Activated naive CD4-positive, alpha-beta T cell treated with anti-CD3 and anti-CD28 coated beads, Interleukin-2, amount 50 U/mL, for 24 hours (primary cell): ENCODE measurements at regions not wholly inside any gene's neighbourhood (a gene's known extent, or its start where the extent isn't known, plus 50 kb on each side); places are given as distances from the start of the nearest gene placed in this dataset.

Experiments
- H3K27ac Mint-ChIP-seq: one replicate; pipeline ENCODE4 v1.8.0; 2021; ENCODE audit warnings: mild to moderate bottlenecking, mixed read lengths
- H3K27me3 Mint-ChIP-seq: one replicate; pipeline ENCODE4 v1.8.0; 2021; ENCODE audit warnings: mixed read lengths
- H3K36me3 Mint-ChIP-seq: one replicate; pipeline ENCODE4 v1.8.0; 2021; ENCODE audit warnings: mixed read lengths
- H3K4me1 Mint-ChIP-seq: one replicate; pipeline ENCODE4 v1.8.0; 2021; ENCODE audit warnings: mixed read lengths
- H3K4me3 Mint-ChIP-seq: one replicate; pipeline ENCODE4 v1.8.0; 2021; ENCODE audit warnings: mild to moderate bottlenecking, mixed read lengths
- H3K9me3 Mint-ChIP-seq: one replicate; pipeline ENCODE4 v1.8.0; 2021; ENCODE audit warnings: mixed read lengths

DNA sequence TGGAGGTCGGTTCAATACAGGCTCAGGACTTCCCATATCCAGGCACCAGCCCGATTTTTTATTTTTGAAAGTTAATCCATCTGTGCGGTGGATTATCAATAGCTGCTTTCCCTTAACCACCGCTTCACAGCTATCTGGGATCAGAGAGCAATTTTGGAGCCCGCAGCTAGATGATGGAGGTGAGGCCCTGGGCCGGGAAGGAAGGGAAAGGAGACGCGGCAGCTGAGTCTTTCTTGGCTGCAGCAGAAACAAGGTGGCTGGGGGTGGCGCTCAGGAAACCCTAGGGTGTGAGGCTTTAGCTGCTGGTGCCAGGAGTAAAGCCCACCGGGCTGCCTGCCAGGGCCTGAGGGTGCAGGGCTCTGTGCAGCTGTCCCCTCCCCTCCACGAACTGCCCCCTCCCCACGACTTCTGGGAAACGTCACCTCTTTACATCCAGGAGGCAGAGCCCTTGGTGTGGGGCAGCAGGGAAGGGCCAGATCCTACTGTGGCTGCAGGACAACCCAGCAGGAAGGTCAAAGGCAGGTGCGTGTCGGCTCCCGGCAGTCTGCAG, 307.0 kb downstream of the ZNF536 start:
- Mint-ChIP-seq H3K27me3 (peaks cover 15% of the 10 kb centered on the region), H3K4me1 (no peaks in the 10 kb centered on the region), H3K36me3 (no peaks in the 10 kb centered on the region), H3K4me3 (no peak overlapping the region), H3K27ac (no peak overlapping the region), H3K9me3 (no peaks in the 10 kb centered on the region)

DNA sequence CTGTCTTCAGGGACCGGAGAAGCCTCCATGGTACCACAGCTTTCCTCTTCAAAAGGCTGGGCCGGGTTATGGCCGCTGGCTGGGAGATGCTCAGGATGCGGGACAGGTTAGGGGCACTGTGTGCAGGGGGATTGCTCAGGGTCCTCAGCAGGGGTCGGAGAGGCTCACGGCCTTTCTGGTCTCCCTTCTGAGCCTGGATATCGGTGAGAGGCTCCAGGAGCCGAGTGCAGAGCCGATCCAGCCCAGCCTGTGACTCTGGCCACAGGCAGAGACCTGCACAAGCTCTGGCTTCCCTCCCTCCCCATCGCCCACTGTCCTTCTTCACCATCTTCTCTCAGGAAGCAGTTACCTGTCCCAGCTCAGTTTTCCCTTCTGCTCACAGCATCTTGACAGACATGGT, 306.0 kb downstream of the ZNF536 start:
- Mint-ChIP-seq H3K36me3 (no peaks in the 10 kb centered on the region), H3K9me3 (no peaks in the 10 kb centered on the region), H3K4me3 (no peak overlapping the region), H3K4me1 (no peaks in the 10 kb centered on the region), H3K27ac (no peak overlapping the region), H3K27me3 (peaks cover 8% of the 10 kb centered on the region)

DNA sequence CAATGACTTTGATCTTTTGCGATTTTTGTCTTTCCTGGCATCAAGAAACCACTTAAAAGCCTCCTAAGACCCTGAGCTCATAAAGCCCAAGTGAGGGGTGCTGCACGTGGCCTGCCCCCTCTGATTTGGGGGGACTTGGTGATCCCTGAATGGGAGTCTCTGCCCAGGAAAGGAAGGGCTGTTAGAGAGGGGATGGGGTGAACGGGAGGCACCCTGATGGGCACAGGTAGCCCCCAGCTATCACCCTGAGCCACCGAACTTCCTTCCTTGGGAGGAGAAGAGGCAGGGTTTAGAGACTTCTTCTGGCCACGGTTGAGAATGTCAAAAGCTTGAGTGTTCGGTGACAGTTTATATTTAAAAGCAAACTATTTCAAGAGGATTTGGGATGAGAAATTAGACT, 305.5 kb downstream of the ZNF536 start:
- no peak overlapping the region for H3K27ac Mint-ChIP-seq
- H3K9me3 Mint-ChIP-seq, result no peaks in the 10 kb centered on the region
- H3K4me3 Mint-ChIP-seq, result no peak overlapping the region
- no peaks in the 10 kb centered on the region for H3K4me1 Mint-ChIP-seq
- peaks cover 7% of the 10 kb centered on the region for H3K27me3 Mint-ChIP-seq
- H3K36me3 Mint-ChIP-seq, result no peaks in the 10 kb centered on the region

DNA sequence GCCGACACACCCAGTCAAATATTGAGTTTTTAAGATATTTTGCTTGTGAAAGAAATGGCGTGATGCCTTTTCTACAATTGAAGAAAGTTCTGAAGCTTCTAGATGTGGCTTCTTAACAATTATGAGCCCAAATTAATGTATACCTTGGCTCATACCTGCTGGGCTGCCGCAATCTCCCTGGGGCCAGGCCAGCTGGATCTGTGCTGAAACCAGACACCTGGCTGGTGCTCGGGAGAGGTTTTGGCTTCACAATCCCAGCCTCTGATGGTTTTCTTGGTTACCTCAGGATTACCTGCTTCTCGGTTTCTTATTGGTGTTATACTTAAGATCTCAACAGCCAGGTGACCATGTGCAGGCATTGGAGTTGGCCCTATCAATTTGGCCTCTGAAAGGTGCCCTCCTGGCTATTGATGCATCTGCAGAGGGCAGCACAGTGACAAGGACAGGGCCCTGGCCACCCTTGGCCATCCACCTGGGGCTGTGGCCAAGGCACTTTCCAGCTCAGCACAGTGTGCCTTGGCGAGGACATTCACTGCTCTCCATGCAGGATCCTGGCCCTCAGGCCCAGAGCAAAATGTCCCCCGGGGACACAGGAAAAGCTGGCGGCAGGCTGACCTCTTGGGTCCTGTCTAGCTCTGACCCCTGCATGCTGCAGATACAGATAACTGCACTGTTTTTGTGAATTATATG, 305.0 kb downstream of the ZNF536 start:
- Mint-ChIP-seq H3K36me3 (no peaks in the 10 kb centered on the region), H3K27ac (no peak overlapping the region), H3K4me1 (no peaks in the 10 kb centered on the region), H3K9me3 (no peaks in the 10 kb centered on the region), H3K27me3 (peaks cover 5% of the 10 kb centered on the region), H3K4me3 (no peak overlapping the region)

DNA sequence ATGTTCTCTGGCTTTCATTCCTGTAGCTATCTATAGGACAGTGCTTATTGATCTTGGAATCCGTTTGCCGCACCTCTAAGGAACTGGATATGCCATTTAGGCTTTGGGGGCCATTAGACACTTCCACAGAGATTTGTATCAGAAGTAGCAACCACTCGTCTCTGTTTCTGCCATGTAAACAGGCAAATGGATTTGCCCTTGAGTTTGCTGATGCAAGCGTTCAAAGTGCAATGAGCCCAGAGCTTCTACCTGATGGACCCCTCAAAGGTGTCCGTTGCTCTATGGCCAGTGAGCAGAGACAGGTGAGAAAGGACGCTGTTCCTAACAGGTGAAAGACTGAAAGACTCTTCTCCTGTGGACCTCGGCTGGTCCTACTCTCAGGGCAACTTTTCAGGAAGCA, 302.9 kb downstream of the ZNF536 start:
- H3K9me3 Mint-ChIP-seq, result no peaks in the 10 kb centered on the region
- no peak overlapping the region for H3K4me3 Mint-ChIP-seq
- H3K36me3 Mint-ChIP-seq, result no peaks in the 10 kb centered on the region
- H3K4me1 Mint-ChIP-seq, result no peaks in the 10 kb centered on the region
- H3K27me3 Mint-ChIP-seq, result peaks cover 5% of the 10 kb centered on the region
- H3K27ac Mint-ChIP-seq, result no peak overlapping the region

DNA sequence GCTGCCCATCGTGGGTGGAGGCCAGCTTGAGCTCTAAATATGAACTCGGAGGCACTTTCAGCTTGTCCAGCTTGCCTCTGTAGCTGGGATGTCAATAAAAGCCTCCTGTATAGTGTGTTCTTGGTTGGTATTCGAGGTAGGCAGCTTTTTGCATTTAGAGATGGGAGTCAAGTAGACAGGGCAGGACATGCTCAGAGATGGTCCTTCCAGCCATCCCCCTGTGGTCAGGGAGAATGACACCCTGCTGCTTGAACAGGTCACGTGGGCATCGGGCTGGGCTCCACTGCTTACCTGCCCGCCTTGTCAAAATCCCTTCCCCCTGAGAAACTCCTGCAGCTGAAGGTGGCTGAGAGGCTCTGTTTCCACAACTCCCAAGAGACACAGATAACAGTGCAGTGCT, 302.5 kb downstream of the ZNF536 start:
- peaks cover 5% of the 10 kb centered on the region for H3K27me3 Mint-ChIP-seq
- H3K9me3 Mint-ChIP-seq, result no peaks in the 10 kb centered on the region
- H3K36me3 Mint-ChIP-seq, result no peaks in the 10 kb centered on the region
- H3K4me3 Mint-ChIP-seq, result no peak overlapping the region
- H3K4me1 Mint-ChIP-seq, result no peaks in the 10 kb centered on the region
- no peak overlapping the region for H3K27ac Mint-ChIP-seq

DNA sequence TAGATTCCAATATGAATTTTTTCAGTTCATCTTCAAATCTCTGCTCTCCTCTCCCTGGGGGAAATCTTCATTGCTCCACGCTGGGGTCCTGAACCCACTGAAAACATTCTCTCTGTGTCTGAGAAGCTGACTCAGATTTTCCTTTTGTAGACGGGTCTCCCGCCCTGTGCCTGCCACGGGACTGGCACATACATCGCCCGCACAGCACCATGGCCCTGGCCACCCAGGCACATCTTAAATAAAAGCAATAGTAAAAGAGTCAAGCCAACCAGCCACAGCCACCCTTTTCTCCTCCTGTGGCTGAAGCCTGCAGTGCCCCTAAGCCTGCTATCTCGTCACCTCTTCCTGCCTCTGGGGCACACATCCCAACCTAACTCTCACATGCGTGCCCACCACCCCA, 301.2 kb downstream of the ZNF536 start:
- Mint-ChIP-seq H3K27ac (no peak overlapping the region), H3K9me3 (no peaks in the 10 kb centered on the region), H3K4me1 (no peaks in the 10 kb centered on the region), H3K36me3 (no peaks in the 10 kb centered on the region), H3K27me3 (peaks cover 8% of the 10 kb centered on the region), H3K4me3 (no peak overlapping the region)

DNA sequence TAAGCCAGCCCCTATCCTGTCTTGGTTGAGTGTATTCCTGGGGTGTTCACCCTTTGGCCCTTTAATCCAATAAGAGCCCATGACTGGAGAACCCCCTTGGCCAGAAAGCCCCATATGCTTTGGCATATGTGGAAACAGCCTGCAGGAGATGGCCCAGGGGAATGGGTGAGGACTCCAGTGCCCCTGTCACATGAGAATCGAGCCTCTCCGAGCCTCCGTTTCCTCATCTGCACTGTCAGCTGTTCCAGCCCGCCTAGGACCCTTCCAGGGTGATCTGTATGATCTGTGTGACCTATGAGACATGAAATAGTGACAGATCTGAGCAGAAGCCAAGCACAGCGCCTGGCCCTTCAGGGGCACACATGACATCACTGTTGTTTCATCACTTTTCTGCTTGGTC, 300.7 kb downstream of the ZNF536 start:
- Mint-ChIP-seq H3K27me3 (peaks cover 8% of the 10 kb centered on the region), H3K9me3 (no peaks in the 10 kb centered on the region), H3K4me1 (no peaks in the 10 kb centered on the region), H3K4me3 (no peak overlapping the region), H3K27ac (no peak overlapping the region), H3K36me3 (no peaks in the 10 kb centered on the region)

DNA sequence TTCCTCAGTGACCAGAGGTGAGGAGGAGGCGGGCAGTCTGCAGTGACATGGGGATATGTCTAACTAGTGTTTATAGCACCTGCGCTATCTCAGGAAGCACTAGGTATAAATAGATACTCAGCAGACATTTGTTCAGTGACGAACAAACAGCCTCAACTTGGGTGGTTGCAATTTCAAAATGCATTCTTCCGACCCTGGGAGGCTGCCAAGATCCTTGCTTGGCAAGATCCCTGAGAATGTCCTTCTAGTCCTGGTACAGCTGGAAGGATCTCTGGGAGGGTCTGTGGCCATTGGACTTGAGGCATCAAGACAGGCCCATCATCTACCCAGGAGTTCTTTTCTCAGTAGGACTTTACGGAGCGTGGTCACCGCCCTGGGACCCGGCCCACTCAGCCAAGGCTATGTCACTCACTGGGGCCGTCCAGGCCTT, 299.5 kb downstream of the ZNF536 start:
- no peaks in the 10 kb centered on the region for H3K36me3 Mint-ChIP-seq
- no peak overlapping the region for H3K27ac Mint-ChIP-seq
- no peaks in the 10 kb centered on the region for H3K4me1 Mint-ChIP-seq
- no peak overlapping the region for H3K4me3 Mint-ChIP-seq
- peaks cover 8% of the 10 kb centered on the region for H3K27me3 Mint-ChIP-seq
- H3K9me3 Mint-ChIP-seq, result no peaks in the 10 kb centered on the region

DNA sequence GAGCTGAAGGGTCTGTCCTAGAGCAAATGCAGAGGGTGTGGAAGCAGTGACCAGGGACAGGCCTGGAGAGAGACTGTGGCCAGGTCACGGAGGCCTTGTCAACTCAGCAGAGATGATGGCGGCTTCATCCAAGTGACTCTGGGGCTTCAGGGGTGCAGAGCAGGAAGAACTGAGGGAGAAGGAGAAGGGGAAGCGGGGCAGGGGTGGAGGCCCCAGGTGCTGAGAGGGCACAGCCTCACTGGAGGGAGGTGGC, 299.1 kb downstream of the ZNF536 start:
- Mint-ChIP-seq H3K4me3 (no peak overlapping the region), H3K36me3 (no peaks in the 10 kb centered on the region), H3K27ac (no peak overlapping the region), H3K27me3 (peaks cover 8% of the 10 kb centered on the region), H3K9me3 (no peaks in the 10 kb centered on the region), H3K4me1 (no peaks in the 10 kb centered on the region)

DNA sequence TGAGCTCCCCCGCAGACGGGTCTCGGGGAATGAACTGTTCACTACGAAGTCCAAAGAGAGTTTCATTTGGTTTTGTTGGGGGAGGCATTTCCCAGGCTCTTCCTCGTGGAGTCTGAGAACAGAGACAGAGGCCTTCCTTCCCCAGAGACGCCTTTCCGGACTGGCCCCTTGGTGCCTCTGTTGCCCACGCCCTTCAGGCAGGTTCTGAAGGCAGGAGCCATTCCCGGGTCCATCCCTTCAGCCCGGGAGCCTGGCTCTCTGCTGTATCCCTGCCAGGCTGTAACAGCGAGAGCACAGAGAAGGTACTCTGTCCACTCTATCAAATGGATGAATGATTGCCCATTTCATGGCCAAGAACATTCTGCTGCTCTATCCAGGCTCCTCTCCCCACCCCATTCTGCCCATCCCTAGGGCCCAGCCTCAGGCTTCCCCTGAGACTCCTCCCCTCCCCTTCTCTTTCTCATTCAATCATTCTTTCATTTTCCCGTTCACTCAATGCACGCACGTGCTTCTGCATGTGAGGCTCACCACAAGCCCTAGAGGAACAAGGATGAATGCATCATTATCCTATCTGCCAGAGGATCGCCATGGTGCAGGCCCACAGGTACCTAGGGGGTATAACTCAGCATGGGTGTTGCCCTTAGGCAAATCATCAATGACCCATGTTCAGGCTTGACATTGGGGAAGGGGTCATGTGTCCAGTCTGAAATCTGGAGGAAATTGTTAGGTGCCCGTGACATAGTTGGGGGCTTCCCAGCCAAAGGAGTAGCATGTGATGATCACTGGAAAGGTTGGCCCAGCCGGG, 298.6 kb downstream of the ZNF536 start:
- no peaks in the 10 kb centered on the region for H3K4me1 Mint-ChIP-seq
- H3K36me3 Mint-ChIP-seq, result no peaks in the 10 kb centered on the region
- H3K4me3 Mint-ChIP-seq, result no peak overlapping the region
- no peaks in the 10 kb centered on the region for H3K9me3 Mint-ChIP-seq
- H3K27me3 Mint-ChIP-seq, result peaks cover 9% of the 10 kb centered on the region
- no peak overlapping the region for H3K27ac Mint-ChIP-seq

DNA sequence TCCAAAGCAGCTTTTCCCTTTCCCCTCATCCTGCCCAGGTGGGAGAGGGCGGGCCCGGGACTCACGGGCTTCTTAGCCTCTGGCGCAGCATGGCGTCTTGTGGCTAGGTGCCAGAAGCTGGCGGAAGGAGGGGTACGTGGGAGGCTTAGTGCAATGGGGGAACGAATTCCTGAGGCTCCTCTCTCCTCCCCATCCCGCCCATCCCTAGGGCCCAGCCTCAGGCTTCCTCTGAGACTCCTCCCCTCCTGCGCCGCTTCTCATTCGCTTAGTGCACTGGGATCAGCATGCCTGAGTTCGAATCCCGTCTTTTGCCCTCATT, 297.8 kb downstream of the ZNF536 start:
- Mint-ChIP-seq H3K27ac (no peak overlapping the region), H3K36me3 (no peaks in the 10 kb centered on the region), H3K27me3 (peaks cover 9% of the 10 kb centered on the region), H3K4me3 (no peak overlapping the region), H3K4me1 (no peaks in the 10 kb centered on the region), H3K9me3 (no peaks in the 10 kb centered on the region)

DNA sequence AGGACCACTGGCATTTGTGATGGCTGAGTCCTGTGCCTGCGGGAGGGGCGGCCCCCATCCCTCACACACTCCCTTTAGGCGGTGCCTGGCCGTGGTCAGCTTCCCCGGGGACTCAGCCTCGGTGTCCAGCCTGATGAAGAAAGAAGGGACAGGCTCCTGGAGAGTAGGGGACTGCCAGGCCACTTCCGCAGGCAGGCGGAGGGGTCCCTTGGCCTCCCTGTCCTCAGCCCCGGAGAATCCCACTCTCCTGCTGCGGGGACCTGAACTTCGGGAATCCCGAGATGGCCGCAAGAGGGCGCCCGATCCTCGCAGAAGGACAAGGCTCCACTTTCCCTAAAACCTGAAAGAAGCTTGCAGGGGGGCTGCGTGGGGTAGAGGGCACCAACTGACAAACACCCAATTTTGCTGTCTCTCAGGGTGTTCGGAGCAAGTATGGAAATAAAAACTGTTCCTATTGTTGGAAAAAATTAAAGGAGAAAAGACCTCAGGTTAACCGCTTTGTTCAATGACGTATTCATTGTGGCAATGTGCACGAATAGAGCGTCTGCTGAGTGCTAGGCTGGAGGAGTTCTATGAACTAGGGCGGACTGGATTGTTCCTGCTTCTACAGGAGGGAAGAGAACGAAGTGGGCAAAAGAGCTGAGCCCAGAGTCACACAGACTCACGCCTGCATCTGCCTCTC, 297.3 kb downstream of the ZNF536 start:
- H3K9me3 Mint-ChIP-seq, result no peaks in the 10 kb centered on the region
- peaks cover 9% of the 10 kb centered on the region for H3K27me3 Mint-ChIP-seq
- H3K36me3 Mint-ChIP-seq, result no peaks in the 10 kb centered on the region
- H3K4me1 Mint-ChIP-seq, result no peaks in the 10 kb centered on the region
- no peak overlapping the region for H3K4me3 Mint-ChIP-seq
- H3K27ac Mint-ChIP-seq, result no peak overlapping the region

DNA sequence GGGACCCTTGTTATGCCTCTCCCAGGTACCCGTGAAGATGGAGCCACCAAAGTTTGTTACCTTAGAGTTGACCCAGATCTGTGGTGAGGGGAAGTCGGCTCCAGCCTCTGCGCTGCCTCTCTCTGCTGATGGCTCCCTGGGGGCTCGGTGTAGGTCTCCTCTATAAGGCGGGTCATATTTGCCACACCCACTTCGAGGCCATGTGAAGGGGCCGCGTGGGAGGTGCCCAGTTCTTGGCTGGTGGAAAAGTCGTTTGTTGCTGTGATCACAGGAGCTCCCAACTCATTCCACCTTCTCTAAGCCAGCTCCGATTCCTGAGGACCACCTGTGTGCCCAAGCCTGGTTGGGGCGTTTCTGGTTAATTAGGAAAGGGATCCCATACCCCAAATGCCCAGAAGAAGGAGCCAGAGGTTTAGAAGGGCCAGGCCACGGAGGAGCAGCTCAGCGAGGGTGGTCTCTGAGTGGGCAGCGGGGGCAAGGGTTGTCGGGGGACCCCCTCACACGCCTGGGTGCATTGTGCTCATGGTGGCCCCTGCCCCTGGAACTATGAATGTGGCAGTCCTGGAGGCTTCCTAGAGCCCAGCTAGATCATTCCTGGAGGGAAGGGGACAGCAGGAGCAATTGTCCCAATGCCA, 296.5 kb downstream of the ZNF536 start:
- H3K27me3 Mint-ChIP-seq, result peaks cover 9% of the 10 kb centered on the region
- no peak overlapping the region for H3K27ac Mint-ChIP-seq
- no peaks in the 10 kb centered on the region for H3K36me3 Mint-ChIP-seq
- no peaks in the 10 kb centered on the region for H3K9me3 Mint-ChIP-seq
- H3K4me1 Mint-ChIP-seq, result no peaks in the 10 kb centered on the region
- H3K4me3 Mint-ChIP-seq, result no peak overlapping the region

DNA sequence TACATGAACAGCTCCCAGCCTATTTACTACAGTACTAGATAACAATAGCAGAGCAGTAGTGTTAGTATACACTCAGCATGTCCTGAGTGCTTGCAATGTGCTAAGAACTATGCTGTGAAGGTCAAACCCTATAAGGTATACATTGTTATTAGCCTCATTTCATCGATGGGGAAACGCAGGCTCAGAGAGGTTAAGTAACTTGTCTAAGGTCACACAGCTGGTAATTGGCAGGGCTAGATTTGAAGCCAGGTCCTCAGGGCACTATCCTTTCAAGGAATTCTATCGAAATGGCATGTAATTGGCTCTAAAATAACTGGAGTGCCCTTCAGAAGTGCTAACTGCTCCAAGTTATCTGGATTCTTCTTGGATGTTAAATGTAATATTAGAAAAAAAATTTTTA, 295.6 kb downstream of the ZNF536 start:
- peaks cover 11% of the 10 kb centered on the region for H3K27me3 Mint-ChIP-seq
- H3K9me3 Mint-ChIP-seq, result no peaks in the 10 kb centered on the region
- H3K27ac Mint-ChIP-seq, result no peak overlapping the region
- no peak overlapping the region for H3K4me3 Mint-ChIP-seq
- no peaks in the 10 kb centered on the region for H3K36me3 Mint-ChIP-seq
- no peaks in the 10 kb centered on the region for H3K4me1 Mint-ChIP-seq

DNA sequence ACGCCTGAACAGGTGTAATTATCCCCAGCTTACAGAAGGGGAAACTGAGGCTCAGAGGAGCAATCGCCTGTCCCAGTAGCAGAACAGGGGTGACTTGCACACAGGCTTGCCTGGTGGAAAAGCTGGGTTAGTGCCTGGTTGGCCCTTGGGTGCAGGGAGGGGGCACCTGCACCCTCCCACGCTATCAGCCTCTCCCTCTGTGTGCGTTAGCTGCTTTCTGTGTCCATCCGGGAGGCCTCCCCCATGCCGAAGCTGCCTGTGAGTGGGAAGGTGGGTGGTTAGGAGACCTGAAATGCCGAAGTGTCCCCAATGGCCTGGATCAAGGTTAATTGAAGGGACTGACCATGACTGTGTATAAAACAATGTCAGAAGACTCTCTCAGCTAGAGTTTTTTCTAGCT, 295.0 kb downstream of the ZNF536 start:
- Mint-ChIP-seq H3K36me3 (no peaks in the 10 kb centered on the region), H3K9me3 (no peaks in the 10 kb centered on the region), H3K4me1 (no peaks in the 10 kb centered on the region), H3K27ac (no peak overlapping the region), H3K4me3 (no peak overlapping the region), H3K27me3 (peaks cover 15% of the 10 kb centered on the region)
